SIG-M5 treated with dmso at 0.1 percent for 504 hours (cell line): ENCODE measurements at regions not wholly inside any gene's neighbourhood (a gene's known extent, or its start where the extent isn't known, plus 50 kb on each side); places are given as distances from the start of the nearest gene placed in this dataset.
"Not testable (repeated sequence)": the region's sequence is repeated elsewhere in the genome, so short reads cannot be mapped to it uniquely, and the experiment has no call there.

Experiments used
- DNase-seq: peaks from one replicate; lab custom pipeline; 2025; ENCODE audit not compliant: unreplicated experiment; lab: John Stamatoyannopoulos, UW

DNA sequence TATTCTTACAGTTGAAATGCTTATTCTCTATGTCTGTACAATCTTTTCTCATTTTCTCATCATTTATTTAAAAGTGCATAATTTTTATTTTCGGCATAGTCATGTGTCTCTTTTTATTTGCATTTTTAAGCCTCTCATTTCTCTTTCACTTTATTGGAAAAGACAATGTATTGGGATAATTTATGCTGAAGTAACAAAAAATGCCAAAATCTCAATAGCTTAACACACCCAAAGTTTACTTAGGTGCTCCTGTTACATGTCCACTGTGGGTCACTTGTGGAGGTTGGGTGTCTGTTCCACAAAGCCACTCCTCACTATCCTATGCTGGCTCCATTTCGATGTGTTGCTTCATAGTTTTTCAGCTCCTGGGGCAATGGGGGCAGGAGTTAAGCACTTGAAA is 638.7 kb downstream of the CD109 start:
- no peak for DNase-seq

DNA sequence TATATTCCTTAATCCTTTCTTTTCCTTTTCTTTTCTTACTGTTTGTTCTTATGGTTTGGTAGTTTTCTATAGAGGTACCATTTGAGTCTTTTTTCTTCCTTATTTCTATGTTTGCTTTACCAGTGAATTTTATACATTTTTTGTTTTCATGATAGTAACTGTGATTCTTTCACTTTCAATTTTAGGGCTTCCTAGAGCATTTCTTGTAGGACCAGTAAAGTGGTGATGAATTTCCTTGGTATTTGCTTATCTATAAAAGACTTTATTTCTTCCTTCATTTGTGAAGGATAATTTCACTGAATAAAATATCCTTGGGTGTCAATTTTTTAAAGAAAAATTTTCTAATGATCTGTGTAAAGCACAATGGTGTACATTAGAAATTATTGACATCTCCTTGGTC is 637.4 kb downstream of the CD109 start:
- no peak for DNase-seq

- DNase-seq = no peak
Measured at GRCh38 chr6:74320715-74321114, 624.7 kb downstream of the CD109 start.

GRCh38 chr6:74320074-74320473 is 624.1 kb downstream of the CD109 start:
- DNase-seq = no peak

DNA sequence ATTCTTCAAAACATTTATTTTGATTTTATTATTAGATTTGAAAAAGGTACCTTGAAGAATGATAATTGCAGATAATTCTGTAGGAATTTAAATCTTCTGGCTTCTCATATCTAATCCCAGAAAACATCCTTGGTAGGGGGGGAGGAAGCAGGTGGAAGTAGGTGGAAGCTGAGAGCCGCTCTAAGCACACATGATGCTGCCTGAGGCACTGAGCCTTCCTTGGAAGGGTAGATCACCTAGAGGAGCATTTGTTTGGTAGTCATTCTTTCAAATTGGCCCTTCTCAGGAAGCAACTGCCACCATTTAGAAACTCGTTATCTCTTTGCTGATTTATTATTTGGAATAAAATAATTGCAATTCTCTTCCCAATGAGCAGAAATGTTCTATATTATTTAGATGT is 623.3 kb downstream of the CD109 start:
- DNase-seq = no peak

DNA sequence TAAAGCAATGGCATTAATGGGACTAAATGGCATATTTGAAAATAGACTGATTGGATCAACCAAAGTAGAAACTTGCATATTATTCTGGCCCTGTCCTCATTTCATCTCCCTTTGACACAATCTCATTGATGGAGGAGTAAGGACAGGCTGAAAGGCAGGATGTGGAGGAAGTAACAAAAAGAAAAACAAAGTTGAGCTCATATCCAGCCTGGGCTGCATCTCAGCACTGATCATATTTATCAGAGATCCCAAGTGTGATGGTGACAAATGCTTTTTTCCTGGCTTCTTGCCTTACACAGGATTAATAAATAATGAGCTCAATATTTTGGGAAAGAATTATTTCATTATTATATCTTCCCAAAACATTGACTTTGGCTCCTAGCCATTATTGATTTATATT is 622.7 kb downstream of the CD109 start:
- no peak for DNase-seq

DNA sequence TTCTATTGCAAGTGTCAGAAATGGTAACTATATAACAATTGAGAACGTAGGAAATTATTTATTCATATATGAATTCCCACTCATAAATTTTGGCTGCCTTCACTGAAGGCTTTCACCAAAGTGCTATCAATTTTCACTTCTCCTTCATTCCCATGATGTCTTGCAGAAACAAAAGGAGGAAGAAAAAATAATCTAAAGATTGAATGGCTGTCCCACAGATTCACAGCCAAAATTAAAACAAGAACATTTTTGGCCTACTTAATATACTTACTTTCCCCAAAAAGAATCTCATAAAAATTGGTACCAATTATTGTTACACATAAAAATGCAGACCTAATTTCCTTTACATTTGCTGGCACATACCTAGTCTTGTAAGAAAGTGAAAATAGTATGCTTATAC is 616.1 kb downstream of the CD109 start:
- no peak for DNase-seq

GRCh38 chr6:74311431-74311830 is 615.4 kb downstream of the CD109 start:
- no peak for DNase-seq

DNA sequence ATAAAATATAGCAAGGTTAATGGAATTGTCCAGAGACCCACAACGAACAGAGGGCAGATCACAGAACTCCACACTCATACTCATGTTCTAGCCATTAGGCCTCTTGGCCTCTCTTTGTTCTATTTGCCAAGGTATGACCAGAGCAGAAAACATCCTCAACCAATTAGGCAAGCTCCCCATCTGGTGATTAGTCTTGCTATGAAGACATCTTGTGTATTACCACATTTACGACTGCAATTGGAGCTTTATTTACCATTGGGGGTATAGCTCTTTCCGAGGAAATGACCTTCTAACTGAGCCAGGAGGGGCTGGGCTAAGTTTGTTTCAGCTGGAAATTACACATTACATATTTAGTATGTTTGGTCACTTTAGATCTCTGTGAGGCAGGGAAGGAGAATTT is 593.9 kb downstream of the CD109 start:
- DNase-seq = no peak

GRCh38 chr6:74287932-74288331 is 591.9 kb downstream of the CD109 start:
- no peak for DNase-seq

- no peak for DNase-seq
Measured at GRCh38 chr6:74287441-74287840, 591.4 kb downstream of the CD109 start.

DNA sequence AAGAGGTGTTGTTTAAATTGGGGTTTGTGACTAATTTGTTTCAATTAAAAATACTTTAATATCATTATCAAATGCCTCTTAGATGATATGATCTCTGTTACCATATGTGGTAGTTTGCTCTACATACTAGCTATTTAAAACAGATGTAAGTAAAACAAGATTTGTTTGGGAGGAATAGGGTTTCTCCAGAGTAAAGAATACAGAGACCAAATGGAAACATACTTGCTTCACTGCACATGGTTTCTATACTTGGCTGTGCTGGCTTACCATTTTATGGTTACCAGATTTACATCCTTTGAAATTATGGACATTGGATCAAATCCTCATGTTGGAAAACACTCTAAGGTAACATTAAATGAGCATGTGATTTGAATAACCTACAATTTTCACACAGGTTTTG is 588.3 kb downstream of the CD109 start:
- no peak for DNase-seq

DNA sequence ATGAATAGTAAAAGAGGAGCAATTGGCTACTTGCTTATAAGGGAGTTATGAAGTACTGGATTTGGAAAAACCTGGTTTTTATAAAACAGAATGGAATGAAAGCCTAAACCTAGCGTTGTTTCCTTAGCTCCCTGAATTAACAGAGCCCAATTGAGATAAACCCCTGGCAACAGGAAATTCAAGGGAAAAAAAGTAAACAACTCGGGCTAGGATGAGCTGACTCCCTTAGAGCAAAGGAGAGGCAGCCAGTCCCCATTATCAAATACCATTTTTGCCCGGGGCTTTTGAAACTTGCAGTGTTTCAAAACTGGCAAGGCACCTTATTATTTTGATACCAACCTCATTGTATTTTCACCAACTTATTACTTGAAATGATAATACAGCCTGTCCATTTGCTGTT is 587.5 kb downstream of the CD109 start:
- DNase-seq = no peak

- DNase-seq = no peak
Measured at GRCh38 chr6:74282143-74282689, 586.2 kb downstream of the CD109 start.

- no peak for DNase-seq
Measured at GRCh38 chr6:74280130-74280692, 584.2 kb downstream of the CD109 start.

- no peak for DNase-seq
Measured at GRCh38 chr6:74277777-74278186, 581.8 kb downstream of the CD109 start.

GRCh38 chr6:74273541-74273940 is 577.5 kb downstream of the CD109 start:
- DNase-seq = no peak

GRCh38 chr6:74269600-74269858 is 573.5 kb downstream of the CD109 start:
- DNase-seq = no peak

GRCh38 chr6:74268815-74269599 is 573.0 kb downstream of the CD109 start:
- no peak for DNase-seq

DNA sequence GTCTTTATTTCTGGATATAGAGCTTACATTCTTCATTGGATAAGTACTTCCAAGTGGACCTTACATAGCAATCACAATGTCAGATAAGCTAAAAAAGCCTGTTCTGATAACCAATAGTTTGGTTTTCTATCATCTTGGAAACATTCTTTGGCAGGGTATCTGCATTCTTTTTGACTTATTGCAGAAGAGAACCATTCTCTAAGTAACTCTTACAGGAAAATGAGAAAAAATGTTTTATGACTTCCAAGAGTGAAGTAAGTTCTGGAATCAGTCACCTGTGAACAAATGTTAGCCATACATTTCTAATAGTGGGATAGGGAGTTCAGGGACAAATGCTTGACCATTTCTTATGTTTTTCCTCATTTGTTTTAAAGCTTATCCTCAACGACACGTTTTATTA is 564.0 kb downstream of the CD109 start:
- no peak for DNase-seq

DNA sequence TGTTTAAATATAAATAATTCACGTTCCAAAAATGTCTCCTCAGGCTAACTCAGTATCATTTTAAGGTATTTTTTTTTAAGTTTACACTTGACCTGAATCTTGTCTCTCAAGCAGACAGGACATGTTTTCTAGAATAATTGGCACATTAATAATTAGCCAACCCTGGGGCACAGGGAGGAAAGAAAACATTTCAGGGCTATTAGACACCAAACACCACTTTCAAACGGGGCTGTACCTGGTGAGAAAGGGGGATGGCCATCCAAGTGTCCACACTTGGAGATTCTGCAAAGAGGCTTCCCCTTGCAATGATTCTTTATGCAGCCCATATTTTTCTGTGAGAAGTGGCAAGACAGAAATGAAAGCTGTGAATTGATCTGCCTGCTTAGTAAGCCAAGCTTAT is 560.8 kb downstream of the CD109 start:
- DNase-seq = no peak

GRCh38 chr6:74256381-74256780 is 560.4 kb downstream of the CD109 start:
- no peak for DNase-seq

GRCh38 chr6:74255007-74255406 is 559.0 kb downstream of the CD109 start:
- not testable (repeated sequence) for DNase-seq
